K562 (cell line): ENCODE measurements at regions not wholly inside any gene's neighbourhood (a gene's known extent, or its start where the extent isn't known, plus 50 kb on each side); places are given as distances from the start of the nearest gene placed in this dataset.

Experiments
- ATAC-seq: fragments of 200-7000 bp; cut with Tn5 transposase; 3 replicates; pipeline ENCODE4 v1.9.1; 2020; ENCODE audit warnings: moderate library complexity
- BruUV-seq: library from RNA; stranded (reverse); fragments of 400-500 nt; replicated peaks from 2 replicates; lab custom pipeline; 2021; lab: Mats Ljungman, UMichigan
- CTCF ChIA-PET: fragments of 300-600 bp; formaldehyde crosslinking; extraction: SDS; loops from one replicate; lab custom pipeline; 2021; ENCODE audit warnings: low intra/inter-chr PET ratio; lab: Yijun Ruan, JAX
- POLR2A ChIA-PET: fragments of 300-600, 350-650 bp; sonication (Branson Sonifier 250); formaldehyde crosslinking; extraction: SDS; loops from one replicate; lab custom pipeline; 2021; ENCODE audit warnings: antibody characterized with exemption, inconsistent platforms; lab: Yijun Ruan, JAX
- DNase-seq, 4 experiments: peaks; one replicate each; pipeline versions ENCODE4 v3.0.0 to v3.0.0-alpha.2; 2011 to 2018; ENCODE audit warnings: low spot score in 3 of 4, mixed read lengths in 3 of 4; ENCODE audit errors: extremely low read depth in 1 of 4
- FAIRE-seq: peaks from 2 replicates; lab custom pipeline; 2011; peaks lifted over from hg19 to GRCh38; lab: Jason Lieb, UNC
- H2AFZ ChIP-seq: 2 replicates; pipeline ENCODE4 v1.6.0; 2011; ENCODE audit warnings: low read depth, low read length, control low read depth, inconsistent platforms
- H3K27ac ChIP-seq: fragments of 200-600 bp; 3 replicates; pipeline ENCODE4 v1.8.0; 2011; ENCODE audit warnings: low read depth, mild to moderate bottlenecking, control low read depth, inconsistent platforms, low read length, moderate library complexity, mixed read lengths; ENCODE audit errors: extremely low read depth
- H3K27me3 ChIP-seq, 2 experiments: fragments of 300-600 bp in 1 of 2; 2 replicates in 1 of 2; 3 replicates in 1 of 2; pipeline versions ENCODE4 v1.6.0 to v1.8.0; 2011; ENCODE audit warnings: inconsistent platforms in 2 of 2, low read length in 2 of 2, mild to moderate bottlenecking in 1 of 2, mixed read lengths in 1 of 2, moderate library complexity in 1 of 2; ENCODE audit not compliant: control insufficient read depth in 2 of 2, insufficient read depth in 2 of 2
- H3K36me3 ChIP-seq: fragments of 300-600 bp; 3 replicates; pipeline ENCODE4 v1.8.0; 2011; ENCODE audit warnings: mild to moderate bottlenecking, low read length, inconsistent platforms; ENCODE audit not compliant: control insufficient read depth, insufficient read depth
- H3K4me1 ChIP-seq, 2 experiments: fragments of 200-600 bp in 1 of 2; replicated peaks in 1 of 2; 2 replicates in 1 of 2; 3 replicates in 1 of 2; pipeline versions ENCODE4 v1.5.1 to v1.8.0; 2011; ENCODE audit warnings: inconsistent platforms in 2 of 2, low read length in 2 of 2, mild to moderate bottlenecking in 1 of 2, mixed read lengths in 1 of 2, moderate library complexity in 1 of 2; ENCODE audit not compliant: control insufficient read depth in 2 of 2, insufficient read depth in 2 of 2
- H3K4me2 ChIP-seq: 2 replicates; pipeline ENCODE4 v1.6.1; 2011; ENCODE audit warnings: low read length, control low read depth, inconsistent platforms, mixed read lengths; ENCODE audit not compliant: insufficient read depth
- H3K4me3 ChIP-seq: fragments of 200-600 bp; sonication (generic), shearing (Covaris generic); 2 replicates; pipeline ENCODE4 v1.5.1; 2016; ENCODE audit warnings: control low read depth, inconsistent platforms
- H3K79me2 ChIP-seq: fragments of 200-600 bp; 3 replicates; pipeline ENCODE4 v1.8.0; 2011; ENCODE audit warnings: low read length, inconsistent platforms; ENCODE audit not compliant: control insufficient read depth, insufficient read depth
- H3K9ac ChIP-seq, 2 experiments: 2 replicates each; pipeline versions ENCODE4 v1.6.0 to v1.6.1; 2011; ENCODE audit warnings: low read depth in 2 of 2, low read length in 2 of 2, control low read depth in 1 of 2, inconsistent platforms in 1 of 2, mild to moderate bottlenecking in 1 of 2, mixed read lengths in 1 of 2; ENCODE audit not compliant: insufficient read depth in 1 of 2
- H3K9me1 ChIP-seq: one replicate; pipeline ENCODE4 v1.6.0; 2011; ENCODE audit warnings: inconsistent platforms, mild to moderate bottlenecking, low read length, moderate library complexity; ENCODE audit not compliant: control insufficient read depth, insufficient read depth
- H3K9me3 ChIP-seq: replicated peaks from 2 replicates; pipeline ENCODE4 v1.5.1; 2011; ENCODE audit warnings: low read depth, low read length, inconsistent platforms; ENCODE audit not compliant: control insufficient read depth, insufficient read depth
- H4K20me1 ChIP-seq: replicated peaks from 2 replicates; pipeline ENCODE4 v1.6.1; 2011; ENCODE audit warnings: low read length, inconsistent platforms, mixed read lengths; ENCODE audit not compliant: control insufficient read depth, insufficient read depth
- RAD51 ChIP-seq: fragments of 450-650 bp; IDR thresholded peaks from 2 replicates; pipeline ENCODE4 v1.7.1; 2016; ENCODE audit warnings: low read depth, mild to moderate bottlenecking, borderline replicate concordance
- TCF15 ChIP-seq: fragments of 250-450 bp; sonication (Bioruptor Pico); IDR thresholded peaks from 2 replicates; pipeline ENCODE4 v1.8.0; 2022; ENCODE audit warnings: moderate library complexity, mild to moderate bottlenecking, inconsistent platforms
- ZFP36 ChIP-seq: fragments of 150-350 bp; IDR thresholded peaks from 2 replicates; pipeline ENCODE4 v1.6.1; 2018; ENCODE audit warnings: low read length, low read depth; ENCODE audit not compliant: partially characterized antibody
- ZNF217 ChIP-seq: sonication (generic); formaldehyde crosslinking; IDR thresholded peaks from 2 replicates; pipeline ENCODE4 v1.8.0; 2022; ENCODE audit warnings: mild to moderate bottlenecking, missing genetic modification reagents
- ZNF395 ChIP-seq: fragments of 200-800 bp; sonication (Bioruptor generic); IDR thresholded peaks from 2 replicates; pipeline ENCODE4 v1.6.1; 2017; ENCODE audit warnings: missing genetic modification characterization, missing compliant biosample characterization
- WGBS: fragments of 100-300 bp; shearing (Covaris generic); methylation state at CpG from one replicate; pipeline ENCODE4 v1.1.6; 2016; ENCODE audit warnings: low coverage, mixed read lengths; ENCODE audit not compliant: insufficient coverage; ENCODE audit errors: missing lambda C conversion rate; 5-methylcytosine and 5-hydroxymethylcytosine counted together
- in situ Hi-C: fragments of 300-500 bp; cut with MboI; formaldehyde crosslinking; loops from 4 replicates; pipeline ENCODE4 v1.15.0; 2018; ENCODE audit warnings: inconsistent platforms, mixed read lengths
- intact Hi-C: fragments of 100-400 bp; cut with micrococcal nuclease; formaldehyde crosslinking; loops from 2 replicates; pipeline ENCODE4 v1.14.2; 2022

GRCh38 chr4:35538807-35539206, 705.5 kb downstream of the ARAP2 start:
- no TSS peak for BruUV-seq
- Histone ChIP-seq H3K4me3 (no peak overlapping the region), H3K4me2 (no peak overlapping the region), H2AFZ (no peak overlapping the region), H4K20me1 (no peaks in the 10 kb centered on the region), H3K79me2 (no peaks in the 10 kb centered on the region), H3K36me3 (no peaks in the 10 kb centered on the region), H3K9me1 (no peaks in the 10 kb centered on the region), H3K9me3 (no peaks in the 10 kb centered on the region), H3K27me3 (no peaks in the 10 kb centered on the region), H3K9ac (no peak overlapping the region), H3K4me1 (no peaks in the 10 kb centered on the region), H3K27ac (no peak overlapping the region)
- no peak for ATAC-seq
- FAIRE-seq, result no peak
- 0% methylated on average over 4 of the region's 4 CpGs for WGBS
- ChIA-PET POLR2A (no interaction called here), CTCF (no interaction called here)
- TF ChIP-seq RAD51 (no peak), TCF15 (no peak), ZNF217 (no peak), ZNF395 (CRISPR knock-in tag) (no peak), ZFP36 (no peak)
- in situ Hi-C loops, result no loop called here
- intact Hi-C loops, result no loop called here
- no peak for DNase-seq
